Skin epidermis (tissue), 12 donors: ENCODE measurements at regions not wholly inside any gene's neighbourhood (a gene's known extent, or its start where the extent isn't known, plus 50 kb on each side); places are given as distances from the start of the nearest gene placed in this dataset.
"Not testable (repeated sequence)": the region's sequence is repeated elsewhere in the genome, so short reads cannot be mapped to it uniquely, and the experiment has no call there.

Source experiments
- H3K27ac ChIP-seq, 21 experiments: fragments of 200-600 bp; sonication (generic) in 11 of 21; one replicate each; pipeline ENCODE4 v1.5.0; 2020; ENCODE audit warnings: mild to moderate bottlenecking in 3 of 21, inconsistent platforms in 2 of 21, moderate library complexity in 2 of 21
- H3K4me3 ChIP-seq, 7 experiments: fragments of 200-600 bp; sonication (generic) in 2 of 7; one replicate each; pipeline ENCODE4 v1.5.0; 2020; ENCODE audit warnings: inconsistent platforms in 2 of 7, mild to moderate bottlenecking in 2 of 7, moderate library complexity in 1 of 7

DNA sequence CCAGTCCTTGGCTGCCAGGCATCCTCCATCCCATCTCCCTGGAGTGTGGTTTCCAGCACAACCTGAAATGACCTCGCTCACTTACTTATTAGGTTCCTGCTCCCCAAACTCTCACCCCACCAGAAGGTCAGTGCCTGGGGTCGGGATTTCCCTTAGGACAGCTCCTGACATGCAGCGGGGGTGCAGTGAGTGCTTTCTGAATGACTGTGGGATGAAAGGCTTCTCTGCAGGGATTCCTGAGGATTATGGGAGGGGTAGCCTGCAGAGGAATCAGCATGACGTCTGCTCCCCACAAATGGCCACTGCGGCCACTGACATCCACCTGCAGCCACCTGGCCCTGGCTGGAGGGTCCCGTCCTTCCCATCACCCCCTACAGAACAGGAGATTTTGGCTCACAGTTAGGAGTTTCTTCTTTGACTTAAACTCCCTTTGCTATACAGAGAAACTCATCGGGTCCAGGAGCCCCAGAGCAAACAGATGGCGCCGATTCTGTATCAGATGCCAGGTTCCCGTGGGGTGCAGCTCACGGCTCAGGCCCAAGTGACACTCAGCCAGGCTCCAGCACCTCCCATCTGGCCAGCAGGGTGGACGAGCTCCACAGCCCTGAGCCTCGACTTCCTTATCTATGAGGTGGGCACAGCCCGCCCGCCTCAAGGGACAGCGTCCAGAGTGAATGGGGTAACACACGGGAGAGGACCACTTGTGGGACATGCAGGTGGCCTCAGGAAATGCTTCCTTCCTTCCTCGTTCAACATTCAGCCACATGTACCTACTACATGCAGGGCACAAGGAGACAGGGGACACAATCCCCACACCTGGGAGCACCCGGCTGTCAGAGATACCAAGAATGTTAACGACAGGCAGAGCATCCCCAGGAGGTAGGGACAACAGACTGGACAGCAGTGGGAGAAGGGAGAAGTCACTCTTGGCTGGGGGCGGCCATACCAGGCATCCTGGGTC lies 69.8 kb downstream of the RMI2 start:
- Histone ChIP-seq H3K27ac (no peak overlapping the region), H3K4me3 (no peak overlapping the region)

DNA sequence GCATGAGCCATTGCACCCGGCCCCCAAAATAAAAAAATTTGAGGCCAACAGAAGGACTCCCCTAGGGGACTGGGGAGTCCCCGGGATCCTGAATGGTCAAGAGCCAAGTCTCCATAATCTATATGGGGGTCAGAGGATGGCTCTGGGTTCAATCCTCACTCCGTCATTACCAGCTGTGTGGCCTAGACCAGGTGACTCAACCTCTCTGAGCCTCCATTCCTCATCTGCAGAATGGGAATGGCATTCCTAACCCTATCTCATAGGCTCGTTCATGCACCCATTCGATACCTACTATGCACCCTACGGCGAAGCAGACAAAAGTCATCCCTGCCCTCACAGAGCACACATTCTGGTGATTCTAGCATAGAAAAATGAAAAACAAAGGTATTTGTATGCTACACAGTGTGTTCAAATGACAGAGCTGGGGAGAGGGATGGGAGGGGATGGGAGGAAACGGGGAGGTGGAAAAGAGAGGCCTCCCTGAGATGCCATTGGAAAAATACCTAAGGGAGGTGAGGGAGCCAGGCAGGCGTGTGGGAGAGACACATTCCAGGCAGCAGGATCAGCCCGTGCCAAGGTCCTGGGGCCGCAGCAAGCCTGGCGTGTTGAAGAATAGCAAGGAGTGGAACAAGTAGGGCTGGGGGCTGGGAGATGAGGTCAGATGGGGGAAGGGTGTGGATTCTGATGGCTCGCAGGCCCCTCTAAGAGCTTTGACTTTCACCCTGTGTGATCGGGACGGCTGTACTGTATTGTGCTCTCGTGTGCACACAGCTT lies 71.2 kb downstream of the RMI2 start:
- H3K27ac ChIP-seq = no peak overlapping the region

DNA sequence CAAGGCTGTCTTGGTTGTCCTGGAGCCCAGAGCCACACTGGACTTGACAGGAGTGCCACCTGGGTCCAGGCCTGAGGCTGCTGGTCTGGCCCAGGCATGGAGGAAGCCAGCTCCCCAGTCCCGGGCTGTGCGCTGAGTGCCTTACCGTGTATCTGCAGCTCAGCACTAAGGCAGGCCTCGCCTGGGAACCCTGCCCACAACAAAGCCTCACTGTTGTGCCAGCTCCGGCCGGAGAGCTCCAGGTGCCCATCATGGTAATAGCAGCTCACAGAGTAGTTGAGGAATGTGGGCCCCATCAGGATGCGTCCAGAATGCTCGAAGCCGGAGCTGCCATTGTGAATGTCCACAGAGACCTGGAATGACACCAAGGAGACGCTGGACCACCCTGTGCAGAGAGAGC lies 72.2 kb downstream of the RMI2 start:
- H3K4me3 ChIP-seq = no peak overlapping the region
- H3K27ac ChIP-seq = no peak overlapping the region

More for the DNA sequence above, 71.2 kb downstream of the RMI2 start:
- H3K4me3 ChIP-seq = no peak overlapping the region

DNA sequence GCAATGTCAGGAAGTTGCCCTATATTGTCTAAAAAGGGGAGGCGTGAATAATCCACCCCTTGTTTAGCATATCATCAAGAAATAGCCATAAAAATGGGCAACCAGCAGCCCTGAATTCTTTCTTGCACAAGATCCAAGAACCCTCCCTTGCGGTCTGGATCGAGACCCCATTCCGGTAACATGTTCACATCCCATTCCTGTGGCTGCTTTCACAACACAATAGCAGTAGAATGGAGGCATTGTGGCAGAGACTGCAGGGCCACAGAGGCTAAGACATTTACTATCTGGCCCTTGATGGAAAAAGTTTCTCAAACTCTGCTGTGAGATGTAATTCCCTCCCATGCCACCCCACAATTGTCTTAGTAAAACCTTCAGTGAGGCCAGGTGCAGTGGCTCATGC lies 73.2 kb downstream of the RMI2 start:
- Histone ChIP-seq H3K4me3 (no peak overlapping the region), H3K27ac (no peak overlapping the region)

DNA sequence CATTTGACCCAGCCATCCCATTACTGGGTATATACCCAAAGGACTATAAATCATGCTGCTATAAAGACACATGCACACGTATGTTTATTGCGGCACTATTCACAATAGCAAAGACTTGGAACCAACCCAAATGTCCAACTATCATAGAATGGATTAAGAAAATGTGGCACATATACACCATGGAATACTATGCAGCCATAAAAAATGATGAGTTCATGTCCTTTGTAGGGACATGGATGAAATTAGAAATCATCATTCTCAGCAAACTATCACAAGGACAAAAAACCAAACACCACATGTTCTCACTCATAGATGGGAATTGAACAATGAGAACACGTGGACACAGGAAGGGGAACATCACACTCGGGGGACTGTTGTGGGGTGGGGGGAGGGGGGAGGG lies 74.8 kb downstream of the RMI2 start:
- H3K27ac ChIP-seq, H3K4me3 ChIP-seq: not testable (repeated sequence)

DNA sequence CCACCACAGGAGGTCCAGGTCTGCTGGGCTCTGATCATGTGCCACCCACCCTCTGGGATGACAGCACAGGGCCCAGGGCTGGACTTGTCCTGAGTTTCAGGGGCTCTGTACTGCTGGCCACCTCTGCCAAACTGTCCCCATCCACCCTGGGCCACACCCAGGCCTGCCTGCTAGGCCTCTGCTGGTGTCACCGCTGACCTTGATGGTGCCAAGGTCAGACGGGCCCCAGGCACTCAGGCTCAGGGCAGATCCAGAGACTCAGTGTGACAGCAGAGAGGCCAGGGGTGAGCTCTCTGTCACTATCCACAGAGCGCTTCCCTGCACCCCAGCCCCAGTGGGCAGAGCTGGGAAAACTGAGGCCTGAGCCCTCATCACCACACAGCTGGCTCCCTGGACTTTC lies 75.6 kb downstream of the RMI2 start:
- Histone ChIP-seq H3K4me3 (no peak overlapping the region), H3K27ac (no peak overlapping the region)

DNA sequence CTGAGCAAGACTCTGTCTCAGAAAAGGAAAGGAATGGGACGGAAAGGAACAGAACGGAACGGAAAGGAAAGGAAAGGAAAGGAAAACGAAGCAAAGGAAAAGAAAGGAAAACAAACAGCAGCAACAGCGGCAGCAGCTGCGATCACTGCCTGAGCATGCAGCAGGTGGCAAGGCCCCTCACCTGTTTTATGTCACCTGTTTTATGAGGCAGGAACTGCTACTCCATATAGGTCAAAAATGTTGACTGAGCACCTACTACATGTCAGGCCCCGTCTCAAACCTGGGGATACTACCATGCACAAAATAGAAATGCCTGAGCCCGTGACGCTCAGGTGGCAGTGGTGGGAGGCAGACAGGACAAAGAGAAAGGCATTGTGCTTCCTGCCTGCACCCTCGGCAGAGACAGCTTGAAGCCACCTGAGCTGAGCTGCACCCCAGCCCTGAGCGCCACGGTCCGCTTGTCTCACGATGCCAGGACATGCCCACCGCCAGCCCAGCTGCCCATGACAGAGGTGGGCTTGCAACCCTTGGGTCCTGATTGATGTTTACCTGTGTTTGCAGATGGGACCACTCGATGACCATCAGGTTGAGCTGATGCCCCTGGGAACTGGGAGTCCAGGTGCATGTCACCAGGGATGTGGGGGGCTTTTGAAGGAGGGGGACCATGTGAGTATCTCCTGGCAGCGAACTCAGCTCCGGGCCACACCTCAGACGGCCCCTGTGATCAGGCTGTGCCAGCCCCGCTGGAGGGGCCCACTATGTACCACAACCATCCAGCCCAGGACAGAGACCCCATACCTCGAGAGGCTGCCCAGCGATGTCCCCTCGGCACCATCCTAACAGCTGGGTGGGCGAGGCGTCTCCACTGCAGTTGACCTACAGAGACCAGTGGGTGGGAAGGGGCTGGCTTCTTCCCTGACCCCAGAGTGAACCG lies 77.4 kb downstream of the RMI2 start:
- Histone ChIP-seq H3K4me3 (no peak overlapping the region), H3K27ac (no peak overlapping the region)

DNA sequence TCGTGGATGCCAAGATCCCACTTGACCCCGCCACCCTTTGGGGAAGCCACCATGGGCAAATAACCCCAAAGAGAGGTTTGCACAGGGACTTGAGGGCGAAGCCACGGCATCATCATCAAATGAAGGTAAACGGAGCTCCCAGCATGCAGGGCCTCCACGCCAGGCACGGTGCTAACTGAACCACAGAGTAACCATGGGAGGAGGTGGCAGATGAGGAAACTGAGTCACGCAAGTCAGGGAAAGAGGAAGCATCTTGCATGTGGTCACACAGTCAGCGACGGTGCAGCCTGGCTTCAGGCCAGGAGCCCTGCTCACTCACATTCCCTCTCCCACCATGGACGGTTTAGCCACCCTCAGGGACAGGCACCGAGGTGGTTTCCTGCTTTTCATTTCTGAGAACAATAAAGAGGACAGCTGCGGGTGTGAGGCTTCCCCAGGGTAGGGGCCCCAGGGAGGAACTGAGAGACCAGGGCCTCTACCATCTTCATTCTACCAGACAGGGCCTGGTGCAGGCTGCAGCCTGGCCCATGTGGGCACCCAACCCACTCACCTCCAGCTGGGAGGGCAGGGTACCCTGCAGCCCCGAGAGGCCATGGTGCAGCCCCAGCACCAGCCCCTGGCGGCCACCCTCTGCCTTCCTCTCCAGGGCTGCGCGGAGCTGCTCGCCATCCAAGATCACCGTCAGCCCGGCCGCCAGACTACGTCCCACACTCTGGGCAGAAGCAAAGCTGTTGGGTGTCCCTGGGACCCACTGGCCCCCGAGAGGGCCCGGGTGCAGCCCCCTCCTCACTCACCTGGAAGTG lies 78.3 kb downstream of the RMI2 start:
- Histone ChIP-seq H3K4me3 (no peak overlapping the region), H3K27ac (no peak overlapping the region)

DNA sequence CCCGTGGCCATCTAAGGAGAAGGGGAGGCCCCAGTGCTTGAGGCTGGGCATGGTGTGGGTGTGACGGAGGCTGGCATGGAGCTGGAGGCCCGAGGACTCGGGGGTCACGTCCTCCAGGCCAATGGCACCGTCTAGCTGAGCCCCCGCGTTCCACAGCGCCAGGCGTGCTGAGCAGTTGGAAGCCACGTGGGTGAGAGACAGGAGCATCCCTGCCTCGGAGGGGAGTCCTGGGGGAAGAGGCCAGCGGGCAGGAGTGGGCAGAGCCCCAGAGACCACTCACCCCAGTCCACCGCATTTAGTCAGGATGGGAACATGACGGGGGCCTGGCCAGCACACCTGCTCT lies 78.8 kb downstream of the RMI2 start:
- no peak overlapping the region for H3K4me3 ChIP-seq
- no peak overlapping the region for H3K27ac ChIP-seq

DNA sequence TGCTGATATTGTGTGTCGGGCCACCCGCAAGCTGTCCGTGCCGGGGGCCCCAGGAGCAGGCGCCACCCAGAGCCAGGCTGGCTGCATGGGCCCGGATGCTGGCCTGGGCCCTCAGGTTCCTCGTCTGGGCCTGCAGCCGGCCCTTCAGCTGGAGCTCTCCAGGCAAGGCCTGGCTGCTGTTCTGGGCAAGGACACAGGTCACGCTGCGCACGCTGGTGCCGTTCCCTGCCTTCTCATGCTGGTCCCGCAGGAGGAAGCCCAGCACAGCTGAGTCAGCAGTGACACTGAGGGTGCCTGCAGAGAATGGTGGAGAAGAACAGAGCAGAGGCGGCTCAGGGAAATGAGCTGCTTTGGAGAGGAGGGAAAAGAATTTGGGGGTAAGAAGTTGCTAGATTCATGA lies 79.9 kb downstream of the RMI2 start:
- H3K27ac ChIP-seq = no peak overlapping the region

DNA sequence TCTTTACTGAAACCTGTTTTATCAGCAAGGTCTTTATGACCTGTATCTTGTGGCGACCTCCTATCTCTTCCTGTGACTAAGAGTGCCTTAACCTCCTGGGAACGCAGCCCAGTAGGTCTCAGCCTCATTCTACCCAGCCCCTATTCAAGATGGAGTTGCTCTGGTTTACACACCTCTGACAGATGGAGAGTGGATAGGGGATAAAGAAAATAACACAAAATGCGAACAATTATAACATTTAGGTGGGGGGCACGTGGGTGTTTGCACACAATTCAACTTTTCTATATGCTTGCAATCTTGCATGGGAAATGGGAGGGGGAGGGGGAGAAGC lies 83.3 kb downstream of the RMI2 start:
- Histone ChIP-seq H3K4me3 (no peak overlapping the region), H3K27ac (no peak overlapping the region)

More for the DNA sequence above, 79.9 kb downstream of the RMI2 start:
- no peak overlapping the region for H3K4me3 ChIP-seq

DNA sequence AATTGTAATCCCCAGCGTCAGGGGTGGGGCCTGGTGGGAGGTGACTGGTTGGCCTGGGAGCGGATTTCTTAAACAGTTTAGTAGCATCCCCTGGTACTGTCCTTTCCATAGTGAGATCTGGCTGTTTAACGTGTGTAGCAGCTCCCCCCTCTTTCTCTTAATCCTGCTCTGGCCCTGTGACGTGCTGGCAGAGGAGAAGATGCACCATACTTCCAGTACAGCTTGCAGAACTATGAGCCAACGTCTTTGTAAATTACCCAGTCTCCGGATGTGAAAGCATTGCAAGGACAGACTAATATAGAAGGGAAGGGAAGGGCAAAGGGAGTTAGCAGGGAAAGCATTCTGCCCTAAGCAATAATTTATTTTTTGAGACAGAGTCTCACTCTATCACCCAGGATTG lies 83.9 kb downstream of the RMI2 start:
- Histone ChIP-seq H3K4me3 (no peak overlapping the region), H3K27ac (no peak overlapping the region)

DNA sequence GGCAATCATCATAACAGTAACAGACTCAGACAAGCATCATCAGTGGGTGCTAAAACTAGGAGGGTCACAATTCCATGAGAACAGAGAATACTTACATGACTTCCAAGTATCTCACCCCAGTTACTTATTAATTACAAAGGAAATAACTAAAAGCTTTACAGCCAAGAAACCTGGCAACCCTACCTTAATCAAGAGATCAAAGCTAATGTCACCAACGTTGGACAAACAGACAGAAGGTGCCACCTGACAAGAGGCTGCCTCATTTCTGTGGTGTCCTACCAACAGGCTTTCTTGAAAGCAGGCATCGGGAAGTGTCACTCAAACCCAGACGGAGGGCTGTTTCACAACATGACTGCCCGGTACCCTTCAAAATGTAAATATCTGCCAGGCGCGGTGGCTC lies 84.6 kb downstream of the RMI2 start:
- no peak overlapping the region for H3K4me3 ChIP-seq
- H3K27ac ChIP-seq = no peak overlapping the region

DNA sequence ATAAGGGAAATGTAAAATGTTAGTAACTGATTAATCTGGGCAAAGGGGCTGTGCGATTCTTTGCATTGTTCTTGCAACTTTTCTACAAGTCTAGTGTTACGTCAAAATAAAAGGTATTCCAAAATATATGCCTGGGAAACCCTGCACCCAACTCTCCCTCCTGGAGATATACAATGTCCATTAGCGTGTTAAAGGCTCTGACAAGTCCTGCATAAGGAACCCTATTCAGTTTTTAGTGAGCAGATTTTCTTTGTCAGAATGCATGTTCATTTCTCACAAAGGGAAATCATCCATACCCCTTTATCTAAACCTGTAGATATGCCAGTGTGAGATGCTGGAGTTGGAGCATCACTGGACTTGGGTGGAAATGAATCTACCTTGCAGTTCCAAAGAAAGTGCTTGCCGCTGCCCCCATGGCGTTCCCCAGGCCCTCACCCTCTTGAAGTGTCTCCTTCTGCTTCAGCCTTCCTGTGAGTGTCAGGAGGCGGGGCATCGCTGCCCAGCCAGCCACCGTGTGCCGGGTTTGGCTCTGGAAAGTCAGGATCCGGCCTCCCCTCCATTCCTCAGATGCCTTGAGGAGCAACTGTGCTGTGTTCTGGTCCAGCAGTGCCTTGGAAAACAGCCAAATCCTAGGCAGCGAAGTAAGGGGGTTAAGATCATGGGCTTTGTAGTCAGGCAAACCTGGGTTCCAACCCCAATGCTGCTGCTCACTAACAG lies 85.5 kb downstream of the RMI2 start:
- no peak overlapping the region for H3K4me3 ChIP-seq
- H3K27ac ChIP-seq = no peak overlapping the region

DNA sequence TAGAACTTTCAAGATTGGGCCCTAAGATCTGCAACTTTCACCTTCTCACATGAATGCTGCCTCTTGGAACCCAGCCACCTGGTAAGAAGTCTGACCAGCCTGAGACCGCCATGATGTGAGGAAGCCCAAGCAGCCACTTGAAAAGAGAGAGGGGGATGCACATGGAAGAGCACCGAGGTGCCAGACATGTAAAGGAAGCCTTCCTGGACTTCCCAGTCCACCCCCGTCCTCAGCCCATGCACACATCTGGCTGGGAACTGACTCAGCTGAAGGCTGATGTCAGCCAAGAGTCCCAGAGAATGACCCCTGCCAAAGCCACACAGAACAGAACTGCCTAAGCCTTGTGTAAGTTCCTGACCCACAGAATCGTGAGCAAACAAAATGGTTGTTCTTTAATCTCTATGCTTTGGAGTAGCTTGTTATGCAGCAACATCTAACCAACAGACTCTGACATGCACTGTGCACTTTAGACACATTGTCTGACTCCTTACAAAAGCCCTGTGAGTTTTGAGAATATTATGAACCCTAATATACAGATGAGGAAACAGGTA lies 86.7 kb downstream of the RMI2 start:
- Histone ChIP-seq H3K4me3 (no peak overlapping the region), H3K27ac (no peak overlapping the region)

DNA sequence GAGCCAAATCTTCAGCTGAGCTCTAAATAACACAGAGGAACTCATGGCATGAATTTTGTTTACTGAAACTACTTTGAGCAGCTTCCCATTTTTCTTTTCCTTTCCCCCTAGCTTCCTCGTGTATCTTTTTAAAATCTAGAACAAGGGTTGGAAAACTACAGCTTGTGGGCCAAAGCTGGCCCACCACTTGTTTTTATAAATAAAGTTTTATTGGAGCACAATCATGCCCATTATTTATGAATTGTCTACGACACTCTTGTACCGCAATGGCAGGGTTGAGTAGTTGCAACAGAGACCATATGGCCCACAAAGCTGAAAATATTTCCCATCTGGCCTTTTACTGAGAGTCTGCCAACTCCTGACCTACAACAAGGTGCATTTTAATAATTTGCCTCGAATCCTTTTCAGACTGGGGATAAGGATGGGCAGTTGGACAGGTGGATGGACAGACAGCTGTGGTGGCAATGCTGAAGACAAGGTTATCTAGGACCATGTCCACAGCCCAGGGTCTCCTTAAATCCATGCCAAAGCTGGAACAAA lies 87.7 kb downstream of the RMI2 start:
- no peak overlapping the region for H3K4me3 ChIP-seq
- H3K27ac ChIP-seq = no peak overlapping the region

DNA sequence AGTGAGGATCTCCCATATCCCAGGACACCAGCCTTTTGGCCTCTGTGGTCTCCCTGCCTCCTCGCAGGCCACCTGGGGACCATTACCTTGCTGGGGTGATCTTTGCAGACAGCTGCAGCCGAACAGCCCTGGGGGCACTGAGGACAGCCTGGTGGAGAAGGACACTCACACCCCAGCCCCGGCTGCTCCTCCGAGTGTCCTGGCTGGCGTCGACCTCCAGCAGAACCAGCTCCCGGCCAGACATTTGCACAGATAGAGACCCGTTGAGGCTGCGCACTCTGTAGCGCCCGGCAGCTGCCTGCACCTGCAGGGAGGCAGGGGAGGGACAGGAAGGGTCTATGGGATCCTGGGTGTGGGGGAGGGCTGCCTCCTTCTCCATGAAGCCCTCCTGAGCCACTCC lies 90.3 kb downstream of the RMI2 start:
- no peak overlapping the region for H3K4me3 ChIP-seq
- H3K27ac ChIP-seq = no peak overlapping the region

DNA sequence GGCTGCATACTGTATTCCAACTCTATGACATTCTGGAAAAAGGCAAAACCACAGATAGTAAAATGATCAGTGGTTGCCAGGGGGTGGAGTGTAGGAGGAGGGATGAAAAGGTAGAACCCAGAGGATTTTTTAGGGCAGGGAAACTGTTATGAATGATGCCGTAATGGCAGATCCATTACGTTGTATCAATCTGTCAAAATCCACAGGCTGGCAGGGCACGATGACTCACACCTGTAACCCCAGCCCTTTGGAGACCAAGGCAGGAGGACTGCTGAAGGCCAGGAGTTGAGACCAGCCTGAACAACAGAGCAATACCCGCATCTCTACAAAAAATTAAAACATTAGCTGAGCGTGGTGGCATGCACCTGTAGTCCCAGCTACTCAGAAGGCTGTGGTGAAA lies 91.8 kb downstream of the RMI2 start:
- Histone ChIP-seq H3K27ac (no peak overlapping the region), H3K4me3 (no peak overlapping the region)
